NCI-H2029 (cell line): ENCODE measurements at regions not wholly inside any gene's neighbourhood (a gene's known extent, or its start where the extent isn't known, plus 50 kb on each side); places are given as distances from the start of the nearest gene placed in this dataset.
"Not testable (repeated sequence)": the region's sequence is repeated elsewhere in the genome, so short reads cannot be mapped to it uniquely, and the experiment has no call there.

Source experiments
- DNase-seq: peaks from one replicate; lab custom pipeline; 2025; lab: John Stamatoyannopoulos, UW

DNA sequence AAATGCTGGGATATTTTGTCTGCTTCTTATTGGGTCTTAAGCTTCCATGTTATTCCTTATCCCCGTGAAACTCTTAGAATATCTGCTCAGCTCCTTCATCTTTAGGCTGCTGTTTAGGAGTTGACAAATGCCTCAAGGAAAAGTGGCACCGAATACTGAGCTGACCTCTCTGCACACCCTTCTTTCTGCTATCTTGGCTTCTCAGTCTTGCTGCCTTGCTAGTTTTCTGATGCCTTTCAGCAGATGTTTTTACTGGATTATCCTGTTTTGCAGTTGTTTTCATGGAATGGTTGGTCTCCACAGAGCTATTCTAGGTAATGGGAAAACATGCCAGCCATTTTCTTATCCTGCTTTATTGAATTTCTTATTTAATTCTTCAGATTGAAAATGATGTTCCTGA lies 86.3 kb downstream of the GYPE start:
- DNase-seq, result no peak

DNA sequence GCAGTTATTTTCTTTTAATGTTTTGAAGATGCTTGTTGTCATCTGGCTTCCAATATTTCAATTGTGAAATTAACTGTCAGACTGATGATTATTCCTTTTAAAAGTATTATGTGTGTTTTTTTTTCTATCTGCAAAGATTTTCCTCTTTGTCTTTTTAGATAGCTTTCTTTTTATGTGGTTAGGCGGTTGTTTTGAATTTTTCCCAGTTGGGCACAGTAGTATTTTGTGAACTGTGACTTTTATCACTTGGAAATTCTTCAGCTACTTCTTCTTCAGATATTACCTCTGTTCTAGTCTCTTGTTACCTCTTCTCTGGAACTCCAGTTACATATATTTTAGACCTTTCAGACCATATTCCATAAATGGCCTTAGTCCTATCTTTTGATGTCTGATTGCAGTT lies 87.5 kb downstream of the GYPE start:
- DNase-seq, result not testable (repeated sequence)

DNA sequence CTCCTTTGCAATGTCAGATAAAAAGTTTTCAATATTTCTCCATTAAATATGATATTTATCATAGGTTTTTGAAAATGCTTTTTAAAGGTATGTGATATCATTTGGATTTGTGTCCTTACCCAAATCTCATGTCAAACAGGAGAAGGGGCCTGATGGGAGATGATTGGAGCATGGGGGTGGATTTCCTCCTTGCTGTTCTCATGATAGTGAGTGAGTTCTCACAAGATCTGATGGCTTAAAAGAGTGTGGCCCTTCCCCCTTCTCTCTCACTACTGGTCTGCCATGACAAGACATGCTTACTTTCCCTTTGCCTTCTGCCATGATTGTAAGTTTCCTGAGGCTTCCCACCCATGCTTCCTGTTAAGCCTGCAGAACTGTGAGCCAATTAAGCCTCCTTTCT lies 90.0 kb downstream of the GYPE start:
- DNase-seq, result not testable (repeated sequence)

DNA sequence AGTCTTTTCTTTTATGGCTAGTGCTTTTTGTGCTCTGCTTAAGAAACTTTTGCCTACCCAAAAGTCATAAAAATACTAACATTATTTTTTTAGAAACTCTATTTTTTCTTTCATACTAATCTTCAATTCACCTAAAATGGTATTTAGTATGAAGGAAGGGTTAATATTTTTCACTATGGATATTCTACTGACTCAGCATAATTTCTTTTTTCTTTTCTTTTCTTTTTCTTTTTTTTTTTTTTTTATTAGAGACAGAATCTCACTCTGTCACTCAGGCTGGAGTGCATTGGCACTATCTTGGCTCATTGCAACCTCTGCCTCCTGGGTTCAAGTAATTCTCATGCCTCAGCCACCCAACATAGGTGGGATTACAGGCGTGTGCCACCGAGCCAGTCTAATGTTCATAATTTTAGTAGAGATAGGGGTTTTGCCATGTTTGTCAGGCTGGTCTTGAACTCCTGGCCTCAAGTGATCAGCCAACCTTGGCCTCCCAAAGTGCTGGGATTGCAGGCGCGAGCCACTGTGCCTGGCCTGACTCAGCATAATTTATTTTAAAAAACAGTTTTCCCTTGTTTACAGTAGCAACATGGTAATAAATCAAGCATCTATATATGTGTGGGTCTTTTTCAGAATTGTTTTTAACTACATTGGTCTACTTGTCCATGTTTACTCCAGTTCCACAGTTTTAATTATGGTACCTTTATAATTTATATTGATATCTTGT lies 91.8 kb downstream of the GYPE start:
- not testable (repeated sequence) for DNase-seq

DNA sequence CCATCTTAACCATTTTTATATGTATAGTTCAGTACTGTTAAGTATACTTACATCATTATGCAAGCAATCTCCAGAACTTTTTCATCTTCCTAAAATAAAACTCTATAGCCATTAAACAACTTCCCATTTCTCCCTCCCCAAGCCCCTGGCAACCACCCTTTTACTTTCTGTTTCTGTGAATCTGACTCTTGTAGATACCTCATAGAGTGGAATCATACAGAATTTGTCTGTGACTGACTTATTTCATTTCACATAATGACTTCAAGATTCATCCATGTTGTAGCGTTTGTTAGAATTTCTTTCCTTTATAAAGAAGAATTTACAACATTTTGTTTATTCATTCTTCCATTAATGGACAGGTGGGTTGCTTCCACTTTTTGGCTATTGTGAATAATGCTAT lies 91.2 kb upstream of the FREM3 start:
- DNase-seq, result not testable (repeated sequence)

DNA sequence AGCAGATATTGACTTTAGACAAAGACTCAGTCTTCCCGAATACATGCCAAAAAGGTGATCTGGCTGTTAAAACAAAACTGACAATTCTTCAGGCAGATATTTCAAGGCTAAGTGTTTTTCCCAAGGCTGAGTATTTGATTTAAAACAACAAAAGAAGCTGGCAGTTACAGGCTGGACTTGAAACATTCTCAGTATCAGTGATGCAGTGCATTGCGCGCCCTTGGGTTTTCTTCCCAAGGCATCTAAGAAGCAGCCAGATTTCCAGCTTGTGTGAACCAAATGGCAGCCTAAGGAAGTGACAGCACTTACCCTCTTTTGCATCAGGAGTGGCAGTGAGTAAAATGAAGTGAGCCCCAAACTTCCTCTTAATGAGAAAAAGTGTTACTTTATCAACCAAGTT lies 90.0 kb upstream of the FREM3 start:
- DNase-seq, result not testable (repeated sequence)

DNA sequence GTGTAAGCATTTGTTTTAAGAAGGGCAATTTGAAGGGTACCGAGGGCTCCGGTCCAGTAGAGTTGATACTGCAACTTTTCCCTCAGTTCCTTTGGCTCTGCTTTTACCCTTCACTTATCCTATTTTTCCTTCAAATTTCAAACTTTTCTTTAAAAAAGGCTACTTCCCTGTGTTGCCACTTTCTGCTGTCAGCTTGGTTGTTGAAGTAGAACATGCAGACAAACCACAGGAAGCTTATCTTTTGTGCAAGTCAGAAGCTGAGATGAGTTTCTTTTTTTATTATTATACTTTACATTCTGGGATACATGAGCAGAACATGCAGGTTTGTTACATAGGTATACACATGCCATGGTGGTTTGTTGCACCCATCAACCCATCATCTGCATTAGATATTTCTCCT lies 89.1 kb upstream of the FREM3 start:
- not testable (repeated sequence) for DNase-seq

DNA sequence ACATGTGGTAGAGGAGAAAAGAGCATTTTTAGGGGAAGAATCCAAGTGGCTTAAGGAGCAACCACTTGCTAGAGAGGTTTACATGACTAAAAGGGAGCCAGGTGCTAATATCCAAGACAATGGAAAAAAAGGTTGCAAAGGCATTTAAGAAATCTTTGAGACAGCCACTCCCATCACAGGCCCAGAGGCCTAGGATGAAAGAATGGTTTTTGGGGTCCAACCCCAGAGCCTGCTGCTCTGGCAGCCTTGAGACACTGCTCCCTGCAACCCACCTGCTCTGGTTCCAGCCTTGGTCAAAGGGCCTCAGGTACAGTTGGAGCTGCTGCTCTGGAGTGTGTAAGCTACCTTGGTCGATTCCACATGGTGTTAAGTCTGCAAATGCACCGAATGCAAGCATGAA lies 84.1 kb upstream of the FREM3 start:
- no peak for DNase-seq

DNA sequence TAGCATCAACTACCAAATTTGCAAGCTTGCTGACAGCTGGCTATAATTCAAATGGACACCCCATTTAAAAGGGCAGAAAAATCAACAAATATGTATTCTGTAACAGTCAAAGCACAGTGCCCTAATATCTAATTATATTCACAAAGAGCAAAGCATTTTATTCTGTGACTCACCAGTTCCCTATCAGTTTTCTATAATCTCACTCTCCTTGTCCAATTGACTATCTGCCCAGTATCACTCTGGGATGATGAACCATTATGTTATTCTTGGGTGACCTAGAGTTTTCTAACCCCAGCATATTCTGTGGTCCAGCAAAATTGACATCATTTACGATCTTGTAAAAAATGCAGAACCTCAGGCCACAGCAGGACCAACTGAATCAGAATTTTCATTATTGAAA lies 82.0 kb upstream of the FREM3 start:
- DNase-seq, result no peak

DNA sequence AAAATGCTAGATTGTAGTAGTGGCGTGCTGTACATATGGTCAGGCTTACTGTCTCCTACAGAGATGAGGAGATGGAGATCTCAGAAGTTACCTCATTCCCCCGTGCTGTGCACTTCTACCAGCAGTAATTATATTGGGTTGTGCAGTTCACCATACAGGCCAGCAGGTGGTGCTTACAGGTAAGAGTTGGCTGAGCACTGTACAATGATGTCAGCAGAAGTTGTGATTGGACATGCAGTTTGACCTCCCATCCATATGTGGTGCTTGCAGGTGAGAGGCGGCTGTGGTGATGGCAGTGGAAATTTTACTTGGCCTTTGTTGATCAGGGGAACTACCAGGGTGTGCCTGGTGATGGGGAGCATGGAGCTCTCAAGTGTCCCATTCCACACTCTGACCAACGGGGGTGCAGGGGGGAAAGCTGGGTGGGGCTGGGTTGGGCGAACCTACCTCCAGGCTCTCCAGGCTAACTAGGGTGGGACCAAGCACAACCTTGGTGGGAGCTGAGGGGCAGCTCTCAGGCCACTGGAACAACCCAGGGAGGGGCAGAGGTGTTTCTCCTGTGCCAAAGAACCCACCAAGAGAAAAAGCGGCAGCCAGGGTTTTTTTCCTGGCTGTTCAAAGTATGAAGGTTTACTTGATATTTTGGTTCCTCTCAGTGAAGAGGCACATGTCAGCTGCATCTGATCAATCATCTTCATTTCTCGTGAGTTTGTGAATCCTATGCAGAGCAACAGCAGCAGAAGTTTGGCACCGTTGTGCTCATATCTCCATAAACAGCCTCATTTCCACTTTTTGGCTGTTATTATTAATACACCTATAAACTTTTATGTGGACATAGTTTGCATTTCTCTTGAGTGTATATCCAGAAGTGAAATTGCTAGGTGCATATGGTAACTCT lies 73.8 kb upstream of the FREM3 start:
- DNase-seq, result peak; percentile 26

DNA sequence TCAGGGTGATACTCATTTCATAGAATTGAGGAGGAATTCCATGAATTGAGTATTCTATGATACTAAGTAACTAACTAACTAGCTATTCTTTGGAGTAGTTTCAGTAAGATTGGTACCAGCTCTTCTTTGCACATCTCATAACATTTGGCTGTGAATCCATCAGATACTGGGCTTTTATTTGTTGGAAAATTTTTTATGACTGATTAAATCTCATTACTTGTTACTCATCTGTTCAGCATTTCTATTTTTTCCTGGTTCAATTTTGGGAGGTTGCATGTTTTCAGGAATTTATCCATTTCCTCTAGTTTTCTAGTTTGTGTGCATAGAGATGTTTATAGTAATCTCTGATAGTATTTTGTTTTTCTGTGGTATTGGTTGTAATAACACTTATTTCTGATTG lies 70.8 kb upstream of the FREM3 start:
- no peak for DNase-seq

DNA sequence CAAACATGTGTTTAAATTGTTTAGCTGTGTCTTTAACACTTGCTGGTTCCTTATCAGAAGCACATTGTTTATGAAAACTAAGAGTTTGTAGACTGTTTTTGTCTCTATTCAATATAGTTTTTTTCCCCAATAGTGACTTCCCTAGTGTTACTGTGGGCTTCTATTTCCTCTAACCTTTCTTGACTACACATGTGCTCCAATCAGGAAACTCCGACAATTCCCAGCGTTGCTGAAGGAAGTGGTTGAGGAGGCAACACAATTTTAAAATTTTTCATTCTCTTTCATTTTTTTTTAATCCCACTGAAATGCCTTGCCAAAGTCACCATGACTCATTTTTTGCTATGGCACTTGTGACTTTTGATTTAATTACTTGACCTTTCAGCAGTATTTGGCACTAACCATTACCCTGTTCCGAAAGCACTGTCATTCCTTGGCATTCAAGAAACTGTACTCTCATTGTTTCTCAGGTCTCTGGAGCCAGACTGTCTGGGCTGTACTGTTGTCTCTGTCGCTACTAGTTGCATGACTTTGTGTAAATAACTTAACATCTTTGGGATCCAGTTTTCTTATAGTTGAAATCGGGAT lies 67.6 kb upstream of the FREM3 start:
- no peak for DNase-seq

DNA sequence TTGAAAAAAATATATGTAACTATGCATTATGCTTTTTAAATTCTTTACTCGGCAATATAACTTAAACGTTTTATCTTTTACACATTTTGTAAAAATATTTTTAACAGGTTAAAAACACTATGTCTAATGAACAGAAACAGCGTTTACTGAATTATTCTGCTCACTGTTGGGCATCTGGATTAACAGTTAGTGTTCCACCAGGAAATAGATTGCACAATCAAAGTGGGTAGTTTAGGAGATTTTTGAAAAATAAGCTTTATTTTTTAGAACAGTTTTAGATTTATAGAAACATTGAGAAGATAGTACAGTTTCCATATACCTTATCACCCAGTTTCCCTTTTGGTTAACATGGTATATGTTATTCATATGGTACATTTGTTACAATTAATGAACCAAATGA lies 63.1 kb upstream of the FREM3 start:
- DNase-seq, result no peak

DNA sequence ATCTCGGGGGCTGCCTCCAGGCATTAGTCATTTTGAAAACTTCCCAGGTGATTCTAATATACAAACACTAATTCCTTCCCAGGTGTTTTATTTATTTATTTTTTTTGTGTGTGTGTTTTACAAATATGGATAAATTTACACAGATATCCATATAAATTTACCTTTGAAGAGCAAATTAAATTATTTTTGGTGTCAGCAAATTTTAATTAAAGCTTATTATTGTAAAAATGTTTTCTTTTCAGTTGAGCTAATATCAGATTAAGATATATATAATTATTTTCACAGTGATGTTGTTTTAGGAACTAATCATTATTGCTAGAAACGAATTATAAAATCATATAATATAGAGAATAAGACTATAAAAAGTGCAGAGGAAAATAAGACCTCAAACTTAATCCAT lies 62.0 kb upstream of the FREM3 start:
- no peak for DNase-seq
